ENCODE measurements at regions not wholly inside any gene's neighbourhood (a gene's known extent, or its start where the extent isn't known, plus 50 kb on each side); places are given as distances from the start of the nearest gene placed in this dataset.
"Not testable (repeated sequence)": the region's sequence is repeated elsewhere in the genome, so short reads cannot be mapped to it uniquely, and the experiment has no call there.

DNA sequence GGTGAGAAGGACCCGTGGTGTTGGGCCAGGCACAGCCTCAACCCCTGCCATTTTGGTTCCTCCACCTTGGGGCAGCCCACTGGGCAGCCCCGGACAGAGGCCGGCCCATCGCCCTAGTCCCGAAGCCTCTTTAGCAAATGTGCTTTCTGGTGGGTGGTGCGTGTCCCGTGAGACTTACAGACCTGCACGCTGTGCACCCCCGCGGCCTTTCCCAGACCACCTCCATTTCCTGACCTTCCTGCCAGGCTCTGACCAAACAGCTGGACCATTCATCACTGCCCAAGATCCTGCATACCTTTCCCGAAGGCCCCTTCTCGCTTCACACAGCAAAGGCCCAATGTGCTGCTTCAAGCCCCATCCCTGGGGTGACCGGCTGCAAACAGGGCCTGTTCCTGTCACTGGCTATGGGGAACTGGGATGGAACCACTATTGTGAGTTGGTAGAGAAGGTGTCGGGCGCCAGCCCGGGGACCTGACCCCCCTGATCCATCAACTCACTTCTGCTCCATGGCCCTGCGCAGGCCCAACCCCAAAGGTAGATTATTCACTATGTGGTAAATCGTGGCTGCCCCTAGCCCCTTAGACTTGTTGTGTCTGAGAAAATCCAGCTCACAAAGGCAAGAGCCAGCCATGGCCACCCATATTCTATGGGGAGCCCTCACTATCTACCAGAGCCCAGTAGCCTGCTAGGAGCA is 341.0 kb downstream of the EIPR1 start:
- no peak for DNase-seq (ENCODE audit: low read depth)

DNA sequence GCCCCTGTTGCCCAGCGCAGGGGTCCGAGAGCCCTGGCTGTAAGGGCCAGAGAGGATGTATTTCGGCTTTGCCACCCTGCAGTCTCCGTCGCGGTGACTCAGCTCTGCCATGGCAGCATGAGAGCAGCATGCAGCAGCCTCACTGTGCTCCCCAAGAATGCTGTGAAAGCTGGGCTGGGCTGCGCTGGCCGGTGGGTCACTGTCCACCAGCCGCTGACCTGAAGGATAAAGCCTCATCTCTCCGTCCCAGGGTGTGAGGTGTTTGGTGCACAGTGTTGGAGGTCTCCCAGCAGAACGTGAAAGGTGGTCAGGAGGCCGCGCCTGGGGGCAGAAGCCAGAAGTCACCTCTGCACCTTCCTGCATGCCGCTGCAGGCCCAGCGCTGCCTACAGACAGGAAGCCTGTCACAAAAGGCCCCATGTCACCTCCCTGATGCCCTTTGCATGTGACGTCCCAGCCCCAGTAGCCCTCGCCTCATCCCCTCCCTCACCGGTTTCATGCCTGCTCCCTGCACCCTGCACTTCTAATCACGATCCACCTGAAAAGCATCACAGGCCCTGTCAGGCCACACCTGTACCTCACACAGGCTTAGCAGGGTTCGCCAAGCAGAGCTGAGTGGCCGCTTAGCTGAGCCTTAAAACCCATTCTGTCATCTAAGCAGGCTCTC is 342.1 kb downstream of the EIPR1 start:
- DNase-seq (ENCODE audit: low read depth): no peak

DNA sequence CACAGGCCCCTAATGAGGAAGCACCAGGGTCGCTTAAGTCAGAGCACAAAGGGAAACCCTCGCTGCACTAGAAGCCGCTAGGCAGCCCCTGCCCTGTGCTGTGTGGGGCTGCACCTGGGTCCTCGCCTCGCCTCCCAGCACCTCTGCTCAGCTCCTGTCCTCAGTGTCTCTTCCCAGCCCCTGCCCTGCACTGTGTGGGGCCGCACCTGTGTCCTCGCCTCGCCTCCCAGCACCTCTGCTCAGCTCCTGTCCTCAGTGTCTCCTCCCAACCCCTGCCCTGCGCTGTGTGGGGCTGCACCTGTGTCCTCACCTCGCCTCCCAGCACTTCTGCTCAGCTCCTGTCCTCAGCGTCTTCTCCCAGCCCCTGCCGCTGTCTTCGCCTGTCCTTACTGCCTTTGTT is 342.8 kb downstream of the EIPR1 start:
- no peak for DNase-seq (ENCODE audit: low read depth)

DNA sequence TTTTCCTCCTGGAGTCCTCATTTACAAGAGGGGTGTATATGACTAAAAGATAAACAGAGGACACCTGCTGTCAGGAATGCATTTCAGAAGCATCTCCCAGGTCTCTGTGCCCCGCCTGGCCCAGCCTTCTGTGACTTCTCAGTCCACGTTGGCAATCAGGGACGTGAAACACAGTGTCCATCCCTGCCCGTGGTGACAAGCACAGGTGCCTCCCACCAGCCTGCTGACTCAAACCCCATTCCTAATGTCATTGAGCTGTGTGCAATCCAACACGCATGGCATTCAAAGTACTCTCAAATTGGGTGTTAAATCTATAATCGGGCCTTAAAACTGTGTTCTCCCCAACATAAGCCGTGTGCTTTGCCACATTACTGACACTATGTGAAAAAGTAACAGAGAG is 343.2 kb downstream of the EIPR1 start:
- no peak for DNase-seq (ENCODE audit: low read depth)

DNA sequence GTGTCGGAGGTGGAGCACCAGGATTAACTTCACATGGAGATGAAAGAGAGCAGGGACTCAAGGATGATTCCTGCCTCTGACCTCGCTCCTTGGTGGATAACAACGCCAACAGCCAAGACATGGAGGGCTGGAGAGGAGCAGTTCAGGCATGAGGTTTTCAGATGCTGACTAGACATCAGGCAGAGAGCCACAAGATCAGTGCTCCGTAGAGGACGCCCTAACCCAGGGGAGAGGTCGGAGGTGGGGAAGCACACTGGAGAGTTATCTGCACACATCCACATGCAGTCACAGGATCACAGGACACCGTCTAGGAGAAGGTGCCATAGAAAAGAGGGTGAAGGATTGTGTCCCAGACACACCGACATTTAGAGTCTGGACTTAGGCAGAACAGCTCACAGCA is 344.3 kb downstream of the EIPR1 start:
- no peak for DNase-seq (ENCODE audit: low read depth)

DNA sequence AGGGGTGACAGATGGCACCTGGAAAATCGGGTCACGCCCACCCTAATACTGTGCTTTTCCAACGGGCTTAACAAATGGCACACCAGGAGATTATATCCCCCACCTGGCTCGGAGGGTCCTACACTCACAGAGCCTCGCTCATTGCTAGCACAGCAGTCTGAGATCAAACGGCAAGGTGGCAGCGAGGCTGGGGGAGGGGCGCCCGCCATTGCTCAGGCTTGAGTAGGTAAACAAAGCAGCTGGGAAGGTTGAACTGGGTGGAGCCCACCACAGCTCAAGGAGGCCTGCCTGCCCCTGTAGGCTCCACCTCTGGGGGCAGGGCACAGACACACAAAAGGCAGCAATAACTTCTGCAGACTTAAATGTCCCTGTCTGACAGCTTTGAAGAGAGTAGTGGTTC is 346.8 kb downstream of the EIPR1 start:
- not testable (repeated sequence) for DNase-seq (ENCODE audit: low read depth)

DNA sequence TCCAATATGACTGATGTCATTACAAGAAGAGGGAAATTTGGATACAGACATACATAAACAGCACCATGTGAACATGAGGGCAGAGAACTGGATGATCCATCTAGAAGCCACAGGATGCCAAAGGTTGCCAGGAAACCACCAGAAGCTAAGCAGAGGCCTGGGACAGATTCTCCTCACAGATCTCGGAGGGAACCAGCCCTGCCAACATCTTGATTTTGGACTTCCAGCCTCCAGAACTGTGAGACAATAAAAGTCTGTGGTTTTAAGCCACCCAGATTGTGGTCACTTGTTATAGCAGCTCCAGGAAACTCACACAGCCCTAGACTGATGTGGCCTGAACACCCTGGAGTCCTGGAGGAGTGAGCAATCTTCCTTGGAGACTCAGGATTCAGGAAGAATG is 351.6 kb downstream of the EIPR1 start:
- DNase-seq (ENCODE audit: low read depth): no peak

DNA sequence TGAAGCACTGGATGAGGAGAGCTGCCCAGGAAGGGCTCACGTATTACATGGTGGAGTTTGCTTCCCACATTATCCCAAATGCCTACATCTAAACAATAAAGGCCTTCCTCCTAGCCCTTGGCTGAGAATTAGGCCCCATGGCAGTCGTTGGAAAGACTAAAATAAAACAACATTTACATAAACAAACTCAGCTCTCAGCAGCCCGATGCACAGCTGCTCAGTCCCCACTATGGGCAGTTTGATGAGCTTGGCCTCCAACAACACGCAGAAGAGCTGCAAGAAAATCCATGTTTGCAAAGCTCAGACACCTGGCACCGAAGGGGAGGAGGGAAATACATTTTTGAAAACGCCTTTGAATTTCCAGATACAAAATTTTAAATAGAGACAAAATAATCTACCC is 352.4 kb downstream of the EIPR1 start:
- no peak for DNase-seq (ENCODE audit: low read depth)

DNA sequence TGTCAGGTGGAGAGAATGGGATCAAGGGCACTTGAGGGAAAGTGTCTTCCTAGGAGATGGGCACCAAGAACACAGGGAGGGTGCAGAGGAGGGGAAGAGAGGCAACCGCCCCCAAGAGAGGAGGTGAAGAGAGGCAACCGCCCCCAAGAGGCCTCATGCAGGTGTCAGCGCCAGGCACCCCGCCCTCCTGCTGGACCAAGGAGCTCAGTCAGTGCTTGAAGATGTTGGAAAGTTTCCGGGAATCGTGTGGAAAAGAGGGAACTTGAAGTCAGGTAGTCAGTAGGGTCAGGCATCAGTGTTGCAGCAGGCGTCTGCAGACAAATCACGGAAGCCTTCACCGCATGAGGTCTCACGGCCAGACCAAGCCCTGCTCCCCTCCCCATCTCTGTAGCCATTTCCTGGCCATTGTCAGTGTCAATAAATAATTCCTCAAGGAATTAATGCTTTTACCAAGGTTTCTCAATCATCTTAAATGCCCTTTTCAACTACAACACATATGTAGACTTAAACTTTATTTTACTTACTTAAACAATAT is 353.1 kb downstream of the EIPR1 start:
- no peak for DNase-seq (ENCODE audit: low read depth)

DNA sequence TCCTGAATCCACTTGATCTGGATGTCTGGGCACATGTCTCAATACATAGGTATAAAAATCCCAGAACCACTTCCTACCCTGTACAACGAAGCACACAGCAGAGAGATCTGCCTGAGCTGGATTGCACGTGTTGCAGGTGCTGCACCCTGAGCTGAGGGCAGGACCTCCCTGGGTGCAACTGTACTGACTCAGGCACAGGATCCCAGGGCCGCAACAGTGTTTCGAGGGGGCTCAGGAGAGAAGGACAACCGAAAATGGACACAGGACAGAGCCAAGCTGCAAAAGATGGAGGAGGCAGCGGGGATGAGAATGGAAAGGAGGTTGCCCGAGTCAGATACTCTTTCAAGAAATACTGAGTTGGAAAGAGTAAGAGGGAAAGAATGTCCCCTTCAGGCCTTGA is 354.1 kb downstream of the EIPR1 start:
- no peak for DNase-seq (ENCODE audit: low read depth)

DNA sequence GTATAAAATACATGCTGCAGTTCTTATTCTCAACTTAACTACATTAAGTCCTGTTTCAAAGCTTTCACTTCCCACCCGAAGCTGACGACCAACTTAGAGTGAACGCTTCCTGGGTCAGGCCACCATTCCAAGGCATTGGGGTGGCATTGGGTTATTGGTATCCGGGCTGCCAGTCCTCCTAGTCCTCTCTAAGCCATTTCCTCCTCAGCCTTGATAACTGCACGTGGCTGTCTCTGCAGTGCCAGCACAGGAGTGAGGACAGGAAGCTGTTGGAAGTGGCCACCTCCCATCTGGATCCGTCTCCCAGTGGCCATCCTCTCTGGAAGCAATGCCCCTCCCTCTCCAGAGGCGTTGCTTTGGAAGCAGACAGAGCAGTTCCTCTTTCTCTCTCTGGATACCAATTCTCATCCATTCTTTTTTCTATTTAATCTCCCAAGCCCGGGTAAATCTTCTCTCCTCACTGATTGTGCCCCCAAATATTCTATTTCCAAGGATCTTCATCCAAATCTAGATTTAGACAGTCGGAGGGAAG is 354.7 kb downstream of the EIPR1 start:
- no peak for DNase-seq (ENCODE audit: low read depth)

DNA sequence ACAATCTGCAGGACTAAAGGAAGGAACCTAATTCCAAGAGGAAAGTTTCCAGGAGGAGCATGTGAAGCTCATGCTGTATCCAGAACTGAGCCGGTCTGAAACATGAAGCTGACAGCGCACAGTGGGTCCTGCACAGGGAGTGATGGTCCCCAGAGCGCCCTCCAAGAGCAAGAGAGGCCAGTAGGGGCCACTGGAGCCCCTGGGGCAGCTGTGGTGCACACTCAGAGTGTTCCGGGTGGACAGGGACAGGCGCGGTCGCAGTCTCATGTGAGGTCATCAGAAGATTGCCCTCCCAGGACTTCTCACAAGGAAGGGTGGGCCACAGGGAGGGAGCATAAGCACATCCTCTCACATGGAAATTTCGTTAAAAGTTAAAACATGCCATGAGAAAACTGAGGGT is 355.9 kb downstream of the EIPR1 start:
- DNase-seq (ENCODE audit: low read depth): no peak

DNA sequence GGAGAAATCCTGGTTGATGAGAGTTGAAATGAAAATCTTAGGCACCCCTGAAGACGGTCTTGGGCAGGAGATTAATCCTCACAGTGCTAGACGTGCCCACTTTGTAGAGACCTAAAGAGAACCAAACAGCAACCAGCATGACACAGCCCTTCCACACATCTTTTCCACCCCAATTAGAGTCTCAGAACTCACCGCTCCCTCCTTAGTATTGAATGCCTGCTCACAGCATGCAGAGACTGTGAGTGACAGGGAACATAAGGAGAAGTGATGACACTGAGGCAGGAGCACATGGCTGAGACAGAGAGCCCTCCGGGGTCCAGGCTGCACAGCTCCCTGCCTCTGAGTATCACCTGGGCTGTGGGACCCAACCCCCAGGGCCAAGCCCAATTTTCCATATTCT is 367.6 kb downstream of the EIPR1 start:
- no peak for DNase-seq (ENCODE audit: low read depth)

DNA sequence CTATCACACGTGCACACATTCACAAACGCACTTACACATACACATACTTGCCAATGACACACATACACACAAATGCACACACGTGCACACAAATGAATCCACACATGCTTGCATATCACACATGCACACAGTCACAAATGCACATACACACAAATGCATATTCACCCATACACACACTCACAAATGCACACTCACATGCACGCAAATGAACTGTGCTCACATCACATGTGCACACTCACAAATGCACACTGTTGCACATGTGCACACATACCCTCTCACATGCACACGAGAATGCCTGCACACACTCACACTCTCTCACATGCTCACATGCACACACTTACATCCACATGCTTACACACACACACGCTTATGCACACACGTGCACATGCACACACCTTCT is 368.1 kb downstream of the EIPR1 start:
- DNase-seq (ENCODE audit: low read depth): no peak

DNA sequence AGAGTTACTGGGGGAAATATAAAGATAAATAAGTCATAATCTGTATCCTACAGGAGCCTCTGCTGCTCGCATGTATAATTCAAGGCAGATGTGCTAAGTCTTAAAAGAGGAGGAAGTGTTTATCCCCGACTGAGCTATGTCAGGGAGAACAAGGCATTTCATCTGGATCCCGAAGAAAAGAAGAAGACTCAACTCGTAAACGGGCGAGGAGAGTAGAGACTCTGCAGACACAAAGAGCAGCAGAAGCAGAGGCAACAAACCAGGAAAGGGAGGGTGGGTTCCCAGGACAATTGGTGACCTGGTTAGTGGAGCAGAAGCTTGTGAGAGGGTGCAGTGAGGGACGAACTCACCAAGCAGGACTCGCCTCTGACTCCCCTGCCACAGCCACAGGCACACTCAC is 368.6 kb downstream of the EIPR1 start:
- no peak for DNase-seq (ENCODE audit: low read depth)

DNA sequence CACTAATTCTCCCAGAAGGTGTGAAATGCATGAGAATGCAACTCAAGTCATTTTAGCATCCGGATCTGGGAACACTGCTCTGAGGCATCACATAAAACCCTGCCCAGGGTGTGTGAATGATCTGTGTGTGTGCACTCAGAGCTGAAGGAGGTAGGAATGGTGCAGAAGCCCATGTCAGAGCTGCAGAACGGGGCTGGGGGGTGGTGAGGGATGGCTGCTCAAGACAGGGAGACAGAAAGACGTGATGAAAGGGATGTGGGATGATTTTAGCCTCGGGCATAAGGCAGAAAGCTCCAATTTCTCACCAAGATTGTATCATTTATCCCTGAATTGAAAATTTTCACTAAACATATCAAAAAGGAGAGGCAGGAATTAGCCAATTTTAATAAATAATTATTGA is 369.1 kb downstream of the EIPR1 start:
- DNase-seq (ENCODE audit: low read depth): no peak

DNA sequence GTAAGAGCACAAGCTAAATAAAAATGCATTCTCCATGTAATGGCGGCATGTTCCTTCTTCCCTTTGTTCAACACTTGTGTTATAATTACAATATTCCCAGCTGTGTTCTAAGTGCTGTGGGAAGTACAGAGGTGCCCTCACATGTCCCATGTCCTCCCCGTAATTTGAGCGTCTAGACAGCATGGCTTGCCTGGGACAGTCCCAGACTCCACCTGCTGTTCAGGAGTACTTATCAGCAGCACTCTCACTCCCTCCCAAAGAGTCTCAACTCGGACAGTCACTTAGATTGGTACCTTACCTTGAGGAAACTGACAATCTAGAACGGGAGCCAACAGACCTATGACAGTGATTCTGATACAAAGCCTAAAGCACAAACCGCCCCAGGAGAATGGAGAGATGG is 370.5 kb downstream of the EIPR1 start:
- DNase-seq (ENCODE audit: low read depth): no peak

DNA sequence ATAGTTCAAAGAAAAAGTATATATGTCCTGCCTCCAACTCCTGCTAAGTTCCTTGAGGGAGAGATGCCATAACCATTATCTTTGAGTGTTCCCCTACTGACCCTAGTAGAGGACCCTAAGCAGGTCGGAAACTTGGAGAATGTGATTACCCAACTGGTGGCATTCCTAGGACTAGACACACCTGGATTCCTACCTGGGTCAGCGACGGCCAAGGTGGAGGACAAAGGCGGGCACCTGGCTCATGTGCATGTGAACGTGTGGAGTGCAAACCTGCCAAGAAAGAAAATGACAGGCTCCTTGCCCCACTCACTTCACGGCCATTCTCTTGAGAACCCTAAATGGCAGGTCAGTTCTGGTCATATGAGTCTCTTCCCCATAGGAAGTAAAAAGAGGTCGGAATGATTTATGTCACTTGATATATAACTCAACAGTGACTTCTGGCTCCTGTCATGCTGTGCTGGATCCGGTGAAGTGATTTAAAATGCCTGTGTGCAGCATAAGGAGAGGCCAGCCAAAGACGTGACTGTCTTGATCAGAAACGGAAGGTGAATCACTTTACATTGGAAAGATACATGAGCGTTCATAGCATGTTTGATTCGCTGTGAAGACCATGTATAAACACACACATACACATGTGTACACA is 371.6 kb downstream of the EIPR1 start:
- DNase-seq (ENCODE audit: low read depth): no peak

DNA sequence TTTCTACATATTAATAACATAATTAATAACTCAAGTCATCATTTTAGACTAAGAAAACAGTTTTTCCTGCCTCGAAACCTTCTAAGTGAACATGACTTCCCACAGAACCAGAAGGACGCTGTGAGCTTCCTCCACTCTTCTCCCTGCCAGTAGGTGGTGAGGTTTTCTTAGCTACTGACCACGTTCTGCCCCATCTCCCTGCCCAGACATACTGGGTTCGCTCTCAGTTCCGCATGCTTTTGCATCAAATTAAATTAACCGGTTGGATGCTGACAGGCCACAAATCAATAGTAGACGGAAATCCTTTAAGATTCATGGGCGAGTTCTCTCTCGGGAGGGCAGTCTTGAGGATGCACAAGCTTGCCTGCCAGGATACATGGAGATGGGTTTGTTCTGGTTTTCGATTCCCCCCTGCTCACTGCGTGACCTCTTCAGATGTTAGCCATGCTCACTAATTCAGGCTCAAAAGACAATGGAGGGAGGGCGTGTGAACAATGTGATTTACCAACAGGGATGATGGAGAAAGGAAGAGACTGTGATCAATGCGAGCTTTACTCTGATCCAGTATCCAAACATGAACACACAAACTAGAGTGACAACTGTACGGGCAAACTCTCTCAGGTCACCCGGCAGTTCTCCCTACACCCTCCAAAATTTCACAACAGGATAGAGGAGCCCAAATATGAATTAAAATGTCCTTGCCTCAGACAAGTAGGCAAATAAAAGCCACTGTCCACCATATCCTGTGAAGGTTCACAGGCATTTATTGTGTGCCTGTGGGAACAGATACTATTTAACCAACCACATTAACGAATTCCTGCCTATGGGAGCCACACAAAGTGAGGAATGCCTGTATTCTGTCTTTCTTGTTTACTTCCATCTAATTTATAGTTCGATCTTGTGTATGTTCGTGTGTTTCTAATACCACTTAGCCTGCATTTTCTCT is 375.7 kb downstream of the EIPR1 start:
- peak; percentile 2 for DNase-seq (ENCODE audit: low read depth)

DNA sequence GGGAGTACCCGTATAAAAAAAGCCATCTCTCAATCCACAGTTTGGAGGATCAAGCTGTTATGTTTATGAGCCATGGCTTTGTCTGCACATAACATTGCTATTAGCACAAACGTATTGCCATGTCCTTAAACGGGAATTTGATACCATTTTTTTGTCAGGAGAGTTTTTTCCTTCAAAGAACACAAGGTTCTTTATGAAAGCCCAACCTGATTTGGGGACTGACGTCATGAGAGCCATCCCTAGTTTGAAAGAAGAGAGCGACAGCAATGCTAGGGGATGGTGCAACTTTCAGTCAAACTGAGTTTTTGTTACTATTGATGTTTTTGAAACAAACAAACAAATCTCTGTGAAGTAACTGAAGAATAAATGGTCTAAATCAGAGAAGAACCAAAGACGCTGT is 376.6 kb downstream of the EIPR1 start:
- no peak for DNase-seq (ENCODE audit: low read depth)

DNA sequence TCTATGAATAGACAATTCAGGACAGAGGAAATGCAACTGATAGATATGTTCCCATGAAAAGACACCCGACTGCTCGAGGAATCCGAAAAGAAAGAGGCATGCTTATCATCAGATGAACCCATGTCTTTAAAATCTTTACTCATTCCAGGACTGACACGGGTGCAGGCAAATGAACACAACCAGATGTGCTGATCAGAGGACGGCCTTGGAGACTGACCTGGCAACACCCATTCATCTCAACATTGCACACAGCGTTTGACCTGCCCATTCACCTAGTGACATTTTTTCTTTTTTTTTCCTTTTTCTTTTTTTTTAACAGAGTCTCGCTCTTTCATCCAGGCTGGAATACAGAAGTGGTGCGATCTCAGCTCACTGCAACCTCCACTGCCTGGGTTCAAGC is 377.5 kb downstream of the EIPR1 start:
- no peak for DNase-seq (ENCODE audit: low read depth)

DNA sequence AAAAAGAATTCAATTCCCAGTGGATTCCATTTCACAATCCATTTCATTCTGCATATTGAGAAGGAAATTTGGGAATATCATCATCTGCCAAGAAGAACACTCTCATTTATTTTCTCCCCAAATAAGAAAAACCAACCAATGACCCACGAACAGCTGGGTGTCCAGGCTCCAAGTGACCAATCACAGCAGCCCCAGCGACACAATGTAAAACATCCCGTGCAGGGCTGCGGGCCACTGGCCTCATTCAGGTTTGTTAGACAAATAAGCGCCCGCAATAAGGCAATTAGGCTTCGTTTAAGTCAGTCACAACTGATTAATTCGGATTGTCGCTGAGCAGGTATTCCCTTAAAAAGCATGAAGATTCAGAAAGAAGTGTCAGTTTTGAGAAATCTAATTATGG is 378.6 kb downstream of the EIPR1 start:
- DNase-seq (ENCODE audit: low read depth): no peak
